Activated CD8-positive, alpha-beta T cell treated with anti-CD3 and anti-CD28 coated beads for 36 hours (primary cell): ENCODE measurements at regions not wholly inside any gene's neighbourhood (a gene's known extent, or its start where the extent isn't known, plus 50 kb on each side); places are given as distances from the start of the nearest gene placed in this dataset.

ENCODE experiments used
- ATAC-seq: fragments of 200-7000 bp; cut with Tn5 transposase; one replicate; pipeline ENCODE4 v1.10.0; 2021; ENCODE audit warnings: mild to moderate bottlenecking, moderate library complexity
- CTCF ChIA-PET: fragments of 350-600 bp; sonication (Branson Sonifier 250); formaldehyde crosslinking; loops from one replicate; lab custom pipeline; 2021; ENCODE audit warnings: antibody characterized with exemption; lab: Charles Lee
- POLR2A ChIA-PET: fragments of 350-600 bp; sonication (Branson Sonifier 250); formaldehyde crosslinking; loops from one replicate; lab custom pipeline; 2021; ENCODE audit warnings: antibody characterized with exemption; lab: Charles Lee
- DNase-seq: peaks from one replicate; pipeline ENCODE4 v3.0.0-alpha.2; 2020
- H3K27ac Mint-ChIP-seq: one replicate; pipeline ENCODE4 v1.8.0; 2021; ENCODE audit warnings: mild to moderate bottlenecking, mixed read lengths
- H3K27me3 Mint-ChIP-seq: one replicate; pipeline ENCODE4 v1.8.0; 2021; ENCODE audit warnings: mixed read lengths
- H3K36me3 Mint-ChIP-seq: one replicate; pipeline ENCODE4 v1.8.0; 2021; ENCODE audit warnings: low read depth, mixed read lengths
- H3K4me1 Mint-ChIP-seq: one replicate; pipeline ENCODE4 v1.8.0; 2021; ENCODE audit warnings: low read depth, mixed read lengths
- H3K4me3 Mint-ChIP-seq: one replicate; pipeline ENCODE4 v1.8.0; 2021; ENCODE audit warnings: mild to moderate bottlenecking, moderate library complexity, mixed read lengths
- H3K9me3 Mint-ChIP-seq: one replicate; pipeline ENCODE4 v1.8.0; 2021; ENCODE audit warnings: mixed read lengths
- CTCF ChIP-seq: fragments of 200-600 bp; IDR thresholded peaks from one replicate; pipeline ENCODE4 v1.8.0; 2022; ENCODE audit warnings: antibody characterized with exemption, mild to moderate bottlenecking
- intact Hi-C: fragments of 100-400 bp; cut with micrococcal nuclease; formaldehyde crosslinking; loops from one replicate; pipeline ENCODE4 v1.10.0; 2022

- Mint-ChIP-seq H3K27me3 (peaks cover 5% of the 10 kb centered on the region), H3K27ac (no peak overlapping the region), H3K36me3 (no peaks in the 10 kb centered on the region), H3K9me3 (peaks cover 7% of the 10 kb centered on the region), H3K4me3 (no peak overlapping the region), H3K4me1 (no peaks in the 10 kb centered on the region)
- DNase-seq: no peak
- intact Hi-C loops: no loop called here
- ChIA-PET POLR2A (no interaction called here), CTCF (no interaction called here)
- TF ChIP-seq CTCF: no peak
- ATAC-seq: no peak
Measured at GRCh38 chr6:169034516-169035167, 219.0 kb downstream of the THBS2 start.

GRCh38 chr6:169029861-169030260 is 223.8 kb downstream of the THBS2 start:
- Mint-ChIP-seq H3K27me3 (peaks cover 5% of the 10 kb centered on the region), H3K36me3 (no peaks in the 10 kb centered on the region), H3K9me3 (no peaks in the 10 kb centered on the region), H3K4me3 (no peak overlapping the region), H3K27ac (no peak overlapping the region), H3K4me1 (no peaks in the 10 kb centered on the region)
- no peak for TF ChIP-seq CTCF
- ATAC-seq (no peak), DNase-seq (no peak)
- ChIA-PET CTCF (interaction anchor here (1.0 kb wide), 1 partner anchor 30 kb away, joined by 4 read pairs; no protein-coding TSS in a partner anchor), POLR2A (no interaction called here)
- intact Hi-C loops: no loop called here

- ATAC-seq (no peak), DNase-seq (no peak)
- ChIA-PET CTCF (no interaction called here), POLR2A (no interaction called here)
- Mint-ChIP-seq H3K4me1 (no peaks in the 10 kb centered on the region), H3K27me3 (peaks cover 3% of the 10 kb centered on the region), H3K27ac (no peak overlapping the region), H3K36me3 (no peaks in the 10 kb centered on the region), H3K9me3 (no peaks in the 10 kb centered on the region), H3K4me3 (no peak overlapping the region)
- intact Hi-C loops: no loop called here
- no peak for TF ChIP-seq CTCF
Measured at GRCh38 chr6:169028343-169028742, 225.3 kb downstream of the THBS2 start.

GRCh38 chr6:169026175-169026574 is 227.5 kb downstream of the THBS2 start:
- Mint-ChIP-seq H3K4me3 (no peak overlapping the region), H3K27me3 (no peaks in the 10 kb centered on the region), H3K27ac (no peak overlapping the region), H3K4me1 (no peaks in the 10 kb centered on the region), H3K36me3 (no peaks in the 10 kb centered on the region), H3K9me3 (no peaks in the 10 kb centered on the region)
- TF ChIP-seq CTCF: no peak
- intact Hi-C loops: no loop called here
- POLR2A ChIA-PET: no interaction called here
- no peak for ATAC-seq
- no peak for DNase-seq
- CTCF ChIA-PET: no interaction called here

- no peak for TF ChIP-seq CTCF
- CTCF ChIA-PET: no interaction called here
Measured at GRCh38 chr6:169024047-169024660, 229.5 kb downstream of the THBS2 start.

More at GRCh38 chr6:169024047-169024660, 229.5 kb downstream of the THBS2 start:
- Mint-ChIP-seq H3K27ac (no peak overlapping the region), H3K9me3 (no peaks in the 10 kb centered on the region), H3K4me3 (no peak overlapping the region), H3K27me3 (peaks cover 4% of the 10 kb centered on the region), H3K4me1 (no peaks in the 10 kb centered on the region), H3K36me3 (no peaks in the 10 kb centered on the region)
- DNase-seq (no peak), ATAC-seq (no peak)
- intact Hi-C loops: no loop called here
- POLR2A ChIA-PET: no interaction called here
